ENCODE measurements at regions not wholly inside any gene's neighbourhood (a gene's known extent, or its start where the extent isn't known, plus 50 kb on each side); places are given as distances from the start of the nearest gene placed in this dataset.

DNA sequence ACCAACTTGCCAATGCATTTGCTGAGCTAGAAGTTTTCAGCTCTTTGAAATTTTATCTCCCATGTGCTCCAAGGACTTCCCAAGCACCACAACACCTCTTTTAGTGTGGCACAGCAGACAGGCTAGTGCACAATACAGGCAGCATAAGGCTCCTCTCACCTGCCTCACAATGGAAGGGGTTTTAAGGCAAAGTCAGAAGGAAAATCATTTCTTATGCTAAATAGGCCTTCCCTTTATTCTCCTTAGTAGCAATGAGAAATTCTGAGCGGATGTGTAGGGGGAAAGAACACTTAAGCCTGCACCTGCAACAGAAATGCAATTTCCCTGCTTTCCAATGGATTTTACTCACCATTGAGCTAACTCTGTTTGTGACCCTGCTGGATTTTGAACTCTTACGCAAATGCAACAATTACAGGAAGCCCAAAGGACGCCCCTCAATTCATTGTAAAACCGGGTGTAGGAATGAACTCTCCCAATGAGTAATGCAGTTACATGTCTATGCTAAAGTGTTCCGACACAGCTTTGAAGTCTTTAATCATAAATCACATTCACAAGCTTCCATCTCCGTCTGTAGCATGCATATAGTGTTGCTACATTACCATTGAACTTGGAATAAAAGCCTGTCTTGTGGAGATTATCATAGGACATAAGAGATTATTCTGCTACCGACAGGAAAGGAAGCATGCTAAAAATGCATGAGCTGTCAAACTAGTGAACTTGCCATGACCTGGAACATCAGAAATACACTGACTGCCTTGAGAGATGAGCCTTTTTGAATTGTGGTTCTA, 1084.9 kb downstream of the RPA4 start:
- intact Hi-C loops (cut with micrococcal nuclease) (no loop called here), in situ Hi-C loops (cut with MboI) (no loop called here)
- H3K4me2 ChIP-seq (ENCODE audit: insufficient read depth, low read length), result no peak overlapping the region
- FAIRE-seq (no peak), ATAC-seq (no peak), DNase-seq (ENCODE audit: extremely low read depth in 1 of 4, low spot score in 3 of 4) (no peak)
- H3K9me3 ChIP-seq (replicated peaks; ENCODE audit: control insufficient read depth, insufficient read depth, low read depth, low read length), result no peaks in the 10 kb centered on the region
- no peak overlapping the region for H2AFZ ChIP-seq (ENCODE audit: low read depth, low read length)
- no peaks in the 10 kb centered on the region for H3K4me1 ChIP-seq (replicated peaks in 1 of 2; ENCODE audit: control insufficient read depth in 2 of 2, insufficient read depth in 2 of 2, low read length in 2 of 2)
- H4K20me1 ChIP-seq (replicated peaks; ENCODE audit: control insufficient read depth, insufficient read depth, low read length), result no peaks in the 10 kb centered on the region
- H3K36me3 ChIP-seq (ENCODE audit: control insufficient read depth, insufficient read depth, low read length), result no peaks in the 10 kb centered on the region
- no TSS peak for BruUV-seq (replicated peaks)
- 0% methylated on average over 7 of the region's 7 CpGs for WGBS (ENCODE audit: insufficient coverage, low coverage, missing lambda C conversion rate)
- ChIA-PET CTCF (ENCODE audit: low intra/inter-chr PET ratio) (no interaction called here), POLR2A (no interaction called here)
- H3K4me3 ChIP-seq, result no peak overlapping the region
- no peak overlapping the region for H3K27ac ChIP-seq (ENCODE audit: extremely low read depth, low read depth, low read length)
- no peak overlapping the region for H3K9ac ChIP-seq (ENCODE audit: insufficient read depth in 1 of 2, low read depth in 2 of 2, low read length in 2 of 2)
- H3K9me1 ChIP-seq (ENCODE audit: control insufficient read depth, insufficient read depth, low read length), result no peaks in the 10 kb centered on the region
- H3K27me3 ChIP-seq (ENCODE audit: control insufficient read depth in 2 of 2, insufficient read depth in 2 of 2, low read length in 2 of 2), result no peaks in the 10 kb centered on the region
- no peak for TF ChIP-seq ZNF41 (CRISPR knock-in tag; conservative IDR thresholded peaks at IDR 0.05)
- TF ChIP-seq ZNF77 (CRISPR knock-in tag; IDR thresholded peaks at IDR 0.05), result no peak
- TF ChIP-seq SMAD2 (IDR thresholded peaks at IDR 0.05; ENCODE audit: low read depth, low read length), result no peak
- TF ChIP-seq, protein P1, sequence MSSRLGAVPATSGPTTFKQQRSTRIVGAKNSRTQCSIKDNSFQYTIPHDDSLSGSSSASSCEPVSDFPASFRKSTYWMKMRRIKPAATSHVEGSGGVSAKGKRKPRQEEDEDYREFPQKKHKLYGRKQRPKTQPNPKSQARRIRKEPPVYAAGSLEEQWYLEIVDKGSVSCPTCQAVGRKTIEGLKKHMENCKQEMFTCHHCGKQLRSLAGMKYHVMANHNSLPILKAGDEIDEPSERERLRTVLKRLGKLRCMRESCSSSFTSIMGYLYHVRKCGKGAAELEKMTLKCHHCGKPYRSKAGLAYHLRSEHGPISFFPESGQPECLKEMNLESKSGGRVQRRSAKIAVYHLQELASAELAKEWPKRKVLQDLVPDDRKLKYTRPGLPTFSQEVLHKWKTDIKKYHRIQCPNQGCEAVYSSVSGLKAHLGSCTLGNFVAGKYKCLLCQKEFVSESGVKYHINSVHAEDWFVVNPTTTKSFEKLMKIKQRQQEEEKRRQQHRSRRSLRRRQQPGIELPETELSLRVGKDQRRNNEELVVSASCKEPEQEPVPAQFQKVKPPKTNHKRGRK (tag; IDR thresholded peaks at IDR 0.05), result no peak
- no peak for TF ChIP-seq KAT7 (CRISPR knock-in tag; IDR thresholded peaks at IDR 0.05; ENCODE audit: borderline replicate concordance)
- TF ChIP-seq, protein P2, sequence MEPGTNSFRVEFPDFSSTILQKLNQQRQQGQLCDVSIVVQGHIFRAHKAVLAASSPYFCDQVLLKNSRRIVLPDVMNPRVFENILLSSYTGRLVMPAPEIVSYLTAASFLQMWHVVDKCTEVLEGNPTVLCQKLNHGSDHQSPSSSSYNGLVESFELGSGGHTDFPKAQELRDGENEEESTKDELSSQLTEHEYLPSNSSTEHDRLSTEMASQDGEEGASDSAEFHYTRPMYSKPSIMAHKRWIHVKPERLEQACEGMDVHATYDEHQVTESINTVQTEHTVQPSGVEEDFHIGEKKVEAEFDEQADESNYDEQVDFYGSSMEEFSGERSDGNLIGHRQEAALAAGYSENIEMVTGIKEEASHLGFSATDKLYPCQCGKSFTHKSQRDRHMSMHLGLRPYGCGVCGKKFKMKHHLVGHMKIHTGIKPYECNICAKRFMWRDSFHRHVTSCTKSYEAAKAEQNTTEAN (CRISPR knock-in tag; IDR thresholded peaks at IDR 0.05), result no peak
- no peak for TF ChIP-seq BRD4 (IDR thresholded peaks at IDR 0.05)
- no peak for TF ChIP-seq TOE1 (IDR thresholded peaks at IDR 0.05; ENCODE audit: borderline replicate concordance)
- TF ChIP-seq TOE1 (CRISPR knock-in tag; IDR thresholded peaks at IDR 0.05; ENCODE audit: borderline replicate concordance, low read depth), result no peak
- TF ChIP-seq ZC3H8 (IDR thresholded peaks at IDR 0.05), result no peak
- TF ChIP-seq WHSC1 (IDR thresholded peaks at IDR 0.05; ENCODE audit: low read length), result no peak
- no peak for TF ChIP-seq ZC3H4 (CRISPR knock-in tag; IDR thresholded peaks at IDR 0.05; ENCODE audit: borderline replicate concordance)
- TF ChIP-seq, protein P3, sequence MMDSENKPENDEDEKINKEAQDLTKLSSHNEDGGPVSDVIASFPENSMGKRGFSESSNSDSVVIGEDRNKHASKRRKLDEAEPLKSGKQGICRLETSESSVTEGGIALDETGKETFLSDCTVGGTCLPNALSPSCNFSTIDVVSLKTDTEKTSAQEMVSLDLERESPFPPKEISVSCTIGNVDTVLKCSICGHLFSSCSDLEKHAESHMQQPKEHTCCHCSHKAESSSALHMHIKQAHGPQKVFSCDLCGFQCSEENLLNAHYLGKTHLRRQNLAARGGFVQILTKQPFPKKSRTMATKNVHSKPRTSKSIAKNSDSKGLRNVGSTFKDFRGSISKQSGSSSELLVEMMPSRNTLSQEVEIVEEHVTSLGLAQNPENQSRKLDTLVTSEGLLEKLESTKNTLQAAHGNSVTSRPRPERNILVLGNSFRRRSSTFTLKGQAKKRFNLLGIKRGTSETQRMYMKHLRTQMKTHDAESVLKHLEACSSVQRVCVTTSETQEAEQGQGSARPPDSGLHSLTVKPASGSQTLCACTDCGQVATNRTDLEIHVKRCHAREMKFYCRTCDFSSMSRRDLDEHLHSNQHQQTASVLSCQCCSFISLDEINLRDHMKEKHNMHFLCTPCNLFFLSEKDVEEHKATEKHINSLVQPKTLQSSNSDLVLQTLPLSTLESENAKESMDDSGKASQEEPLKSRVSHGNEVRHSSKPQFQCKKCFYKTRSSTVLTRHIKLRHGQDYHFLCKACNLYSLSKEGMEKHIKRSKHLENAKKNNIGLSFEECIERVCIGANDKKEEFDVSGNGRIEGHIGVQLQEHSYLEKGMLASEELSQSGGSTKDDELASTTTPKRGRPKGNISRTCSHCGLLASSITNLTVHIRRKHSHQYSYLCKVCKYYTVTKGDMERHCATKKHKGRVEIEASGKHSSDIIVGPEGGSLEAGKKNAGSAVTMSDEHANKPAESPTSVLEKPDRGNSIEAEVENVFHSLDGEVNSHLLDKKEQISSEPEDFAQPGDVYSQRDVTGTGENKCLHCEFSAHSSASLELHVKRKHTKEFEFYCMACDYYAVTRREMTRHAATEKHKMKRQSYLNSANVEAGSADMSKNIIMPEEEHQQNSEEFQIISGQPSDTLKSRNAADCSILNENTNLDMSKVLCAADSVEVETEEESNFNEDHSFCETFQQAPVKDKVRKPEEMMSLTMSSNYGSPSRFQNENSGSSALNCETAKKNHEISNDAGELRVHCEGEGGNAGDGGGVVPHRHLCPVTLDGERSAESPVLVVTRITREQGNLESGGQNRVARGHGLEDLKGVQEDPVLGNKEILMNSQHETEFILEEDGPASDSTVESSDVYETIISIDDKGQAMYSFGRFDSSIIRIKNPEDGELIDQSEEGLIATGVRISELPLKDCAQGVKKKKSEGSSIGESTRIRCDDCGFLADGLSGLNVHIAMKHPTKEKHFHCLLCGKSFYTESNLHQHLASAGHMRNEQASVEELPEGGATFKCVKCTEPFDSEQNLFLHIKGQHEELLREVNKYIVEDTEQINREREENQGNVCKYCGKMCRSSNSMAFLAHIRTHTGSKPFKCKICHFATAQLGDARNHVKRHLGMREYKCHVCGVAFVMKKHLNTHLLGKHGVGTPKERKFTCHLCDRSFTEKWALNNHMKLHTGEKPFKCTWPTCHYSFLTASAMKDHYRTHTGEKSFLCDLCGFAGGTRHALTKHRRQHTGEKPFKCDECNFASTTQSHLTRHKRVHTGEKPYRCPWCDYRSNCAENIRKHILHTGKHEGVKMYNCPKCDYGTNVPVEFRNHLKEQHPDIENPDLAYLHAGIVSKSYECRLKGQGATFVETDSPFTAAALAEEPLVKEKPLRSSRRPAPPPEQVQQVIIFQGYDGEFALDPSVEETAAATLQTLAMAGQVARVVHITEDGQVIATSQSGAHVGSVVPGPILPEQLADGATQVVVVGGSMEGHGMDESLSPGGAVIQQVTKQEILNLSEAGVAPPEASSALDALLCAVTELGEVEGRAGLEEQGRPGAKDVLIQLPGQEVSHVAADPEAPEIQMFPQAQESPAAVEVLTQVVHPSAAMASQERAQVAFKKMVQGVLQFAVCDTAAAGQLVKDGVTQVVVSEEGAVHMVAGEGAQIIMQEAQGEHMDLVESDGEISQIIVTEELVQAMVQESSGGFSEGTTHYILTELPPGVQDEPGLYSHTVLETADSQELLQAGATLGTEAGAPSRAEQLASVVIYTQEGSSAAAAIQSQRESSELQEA (IDR thresholded peaks at IDR 0.05; ENCODE audit: low read depth), result no peak
- no peaks in the 10 kb centered on the region for H3K79me2 ChIP-seq (ENCODE audit: control insufficient read depth, insufficient read depth, low read length)
